NCI-H2227 treated with DMSO at 0.1 percent for 48 hours (cell line): ENCODE measurements at regions not wholly inside any gene's neighbourhood (a gene's known extent, or its start where the extent isn't known, plus 50 kb on each side); places are given as distances from the start of the nearest gene placed in this dataset.
"Not testable (repeated sequence)": the region's sequence is repeated elsewhere in the genome, so short reads cannot be mapped to it uniquely, and the experiment has no call there.

ENCODE experiments used
- DNase-seq: peaks from one replicate; lab custom pipeline; 2025; lab: John Stamatoyannopoulos, UW

- DNase-seq, result no peak
Measured at GRCh38 chr1:43042773-43043457, 84.2 kb upstream of the SLC2A1 start.

GRCh38 chr1:43042127-43042526, 83.5 kb upstream of the SLC2A1 start:
- DNase-seq, result no peak

DNA sequence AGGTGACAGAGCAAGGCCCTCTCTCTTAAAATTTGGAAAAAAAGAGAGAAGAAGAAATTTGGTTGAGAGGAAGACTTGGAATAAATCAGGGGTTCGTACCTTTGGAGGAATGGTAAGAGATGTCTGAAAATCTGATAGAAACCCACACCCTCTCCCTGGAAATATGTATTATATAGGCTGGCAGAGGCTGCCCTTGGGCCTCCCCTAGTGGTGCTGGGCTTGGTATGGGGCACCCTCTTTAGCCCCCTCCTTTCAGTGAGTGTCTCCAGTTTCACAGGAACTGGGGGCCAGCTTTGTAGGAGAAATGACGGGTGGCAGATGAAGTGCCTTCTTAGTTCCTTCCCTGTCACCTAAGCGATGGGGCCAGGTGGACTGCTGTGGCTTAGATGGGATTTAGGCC, 82.9 kb upstream of the SLC2A1 start:
- DNase-seq, result no peak

GRCh38 chr1:43039228-43040055, 80.8 kb upstream of the SLC2A1 start:
- DNase-seq, result no peak

- DNase-seq, result no peak
Measured at GRCh38 chr1:43038232-43038935, 79.7 kb upstream of the SLC2A1 start.

- DNase-seq, result no peak
Measured at GRCh38 chr1:43037466-43037865, 78.8 kb upstream of the SLC2A1 start.

- DNase-seq, result no peak
Measured at GRCh38 chr1:43036932-43037331, 78.3 kb upstream of the SLC2A1 start.

- DNase-seq, result no peak
Measured at GRCh38 chr1:43035821-43036741, 77.4 kb upstream of the SLC2A1 start.

GRCh38 chr1:43034778-43035177, 76.1 kb upstream of the SLC2A1 start:
- no peak for DNase-seq

- DNase-seq, result no peak
Measured at GRCh38 chr1:43034195-43034658, 75.6 kb upstream of the SLC2A1 start.

DNA sequence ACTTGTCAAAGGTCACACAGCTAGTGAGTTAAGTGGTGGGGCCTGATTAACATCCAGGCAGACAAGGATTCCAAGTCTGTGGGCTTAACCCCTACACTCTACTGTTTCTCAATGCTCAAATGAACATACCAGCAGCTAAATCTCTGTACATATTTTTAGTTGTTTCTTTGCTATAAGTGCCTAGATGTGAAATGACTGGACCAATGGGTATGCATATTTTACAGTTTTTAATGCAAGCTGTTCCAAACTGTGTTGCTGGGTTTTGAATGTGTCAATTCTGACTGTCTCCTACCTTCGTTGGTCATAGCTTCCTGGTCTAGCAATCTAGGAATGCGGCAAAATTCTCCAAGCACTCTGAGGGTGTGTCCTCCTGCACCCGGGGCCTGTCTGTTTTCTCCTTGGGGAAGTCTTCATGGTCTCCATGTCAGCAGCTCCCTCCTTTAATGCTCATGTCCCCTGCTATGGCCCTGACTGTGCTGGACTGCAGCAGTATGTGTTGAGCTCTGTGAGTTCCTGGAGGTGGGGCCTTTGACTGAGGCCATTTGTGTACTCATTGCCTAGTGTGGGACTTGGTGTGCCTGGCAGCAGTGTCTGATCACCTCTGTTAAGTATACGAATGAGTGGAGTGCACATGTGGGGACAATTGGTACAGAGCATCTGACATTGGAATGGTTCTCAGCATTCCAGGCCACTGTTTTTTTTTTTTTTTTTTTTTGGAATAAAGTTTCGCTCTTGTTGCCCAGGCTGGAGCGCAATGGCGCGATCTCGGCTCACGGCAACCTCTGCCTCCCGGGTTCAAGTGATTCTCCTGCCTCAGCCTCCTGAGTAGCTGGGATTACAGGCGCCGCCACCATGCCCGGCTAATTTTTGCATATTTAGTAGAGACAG, 72.9 kb upstream of the SLC2A1 start:
- no peak for DNase-seq

DNA sequence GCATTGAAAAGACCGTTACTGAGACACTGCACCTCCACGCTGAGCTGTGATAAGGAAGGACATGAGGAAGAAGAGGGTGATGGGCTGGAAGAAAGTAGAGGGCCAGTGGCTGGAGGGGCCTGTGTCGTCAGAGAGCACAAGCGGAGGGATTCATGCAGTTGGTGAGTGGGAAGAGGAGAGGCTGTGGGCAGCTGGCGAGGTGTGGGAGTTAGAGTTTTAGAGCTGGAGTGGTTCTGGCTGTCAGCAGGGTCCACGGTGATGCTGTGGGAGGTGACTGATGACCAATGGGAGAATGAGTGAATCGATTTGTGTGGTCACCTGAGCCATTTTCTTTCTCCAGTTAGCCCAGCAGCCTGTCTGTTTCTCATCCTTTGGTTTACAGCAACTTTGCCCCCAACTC, 66.2 kb upstream of the SLC2A1 start:
- DNase-seq, result no peak

DNA sequence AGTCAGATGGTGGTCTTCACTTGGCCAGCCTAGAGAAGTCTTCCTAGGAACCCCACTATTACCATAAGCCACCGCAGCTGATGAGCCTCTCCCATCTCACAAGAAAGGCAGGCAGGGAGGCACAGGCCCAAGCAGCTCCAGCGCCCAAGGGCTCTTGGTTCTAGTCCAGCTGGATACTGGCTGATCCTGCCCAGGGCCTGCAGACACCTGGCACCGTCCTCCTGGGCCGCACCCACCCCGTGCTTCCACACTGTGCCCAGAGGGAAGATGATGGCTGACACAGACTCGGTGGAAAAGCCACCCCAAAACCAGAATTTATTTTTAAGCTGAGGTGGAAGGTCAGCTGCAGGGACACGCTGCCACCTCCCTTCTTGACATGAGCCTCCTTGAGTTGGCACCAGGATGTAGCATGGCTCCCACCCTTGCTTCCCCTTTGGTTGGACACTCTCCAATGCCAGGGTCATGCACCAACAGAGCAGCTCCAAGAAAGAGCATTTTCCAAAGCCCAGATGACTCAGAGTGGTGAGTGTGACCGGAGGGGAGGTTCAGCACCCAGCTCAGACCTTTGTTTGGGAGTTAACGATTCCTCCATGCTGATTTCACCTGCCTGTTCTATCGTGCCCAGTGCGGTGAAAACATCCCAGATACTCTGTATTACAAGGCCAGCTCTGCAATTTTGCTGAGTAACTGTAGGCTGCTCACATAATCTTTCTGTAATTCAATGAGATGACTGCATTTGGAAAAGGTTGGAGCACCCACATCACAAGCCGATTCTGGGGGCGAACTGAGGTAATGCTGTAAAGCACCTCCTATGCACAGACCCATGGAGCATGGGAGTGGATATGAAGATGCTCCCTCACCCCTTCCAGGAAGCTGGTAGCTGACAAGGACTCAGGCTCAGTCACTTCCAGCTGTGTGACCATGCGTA, 63.1 kb upstream of the SLC2A1 start:
- no peak for DNase-seq

GRCh38 chr1:43019226-43019625, 60.6 kb upstream of the SLC2A1 start:
- DNase-seq, result no peak

DNA sequence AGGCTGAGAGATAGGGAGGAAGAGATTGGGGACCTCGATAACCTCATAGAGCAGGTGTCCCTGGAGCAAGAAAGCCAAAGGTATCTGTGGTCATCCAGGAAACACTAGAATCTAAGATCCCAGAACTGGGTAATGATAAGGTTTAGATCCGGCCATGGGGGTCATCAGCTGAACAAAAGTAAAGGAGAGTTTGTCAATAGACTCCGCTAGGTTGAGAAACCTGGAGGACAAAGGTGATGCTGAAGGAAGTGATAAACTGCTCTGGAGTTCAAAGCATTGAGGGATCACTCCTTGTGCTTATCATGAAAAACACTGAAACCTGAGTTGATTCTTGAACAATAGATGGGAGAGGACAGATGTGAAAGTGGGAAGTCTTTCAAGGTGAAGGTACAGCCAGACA, 59.5 kb upstream of the SLC2A1 start:
- no peak for DNase-seq

GRCh38 chr1:43015269-43015668, 56.6 kb upstream of the SLC2A1 start:
- no peak for DNase-seq

DNA sequence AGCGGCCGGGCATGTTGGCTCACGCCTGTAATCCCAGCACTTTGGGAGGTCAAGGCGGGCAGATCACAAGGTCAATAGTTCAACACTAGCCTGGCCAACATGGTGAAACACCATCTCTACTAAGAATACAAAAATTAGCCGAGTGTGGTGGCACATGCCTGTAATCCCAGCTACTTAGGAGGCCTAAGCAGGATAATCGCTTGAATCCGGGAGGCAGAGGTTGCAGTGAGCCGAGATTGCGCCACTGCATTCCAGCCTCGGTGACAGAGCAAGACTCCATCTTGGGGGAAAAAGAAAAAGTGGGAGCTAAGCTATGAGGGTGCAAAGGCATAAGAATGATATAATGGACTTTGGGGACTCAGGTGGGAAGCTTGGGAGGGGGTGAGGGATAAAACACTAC, 55.9 kb upstream of the SLC2A1 start:
- not testable (repeated sequence) for DNase-seq

DNA sequence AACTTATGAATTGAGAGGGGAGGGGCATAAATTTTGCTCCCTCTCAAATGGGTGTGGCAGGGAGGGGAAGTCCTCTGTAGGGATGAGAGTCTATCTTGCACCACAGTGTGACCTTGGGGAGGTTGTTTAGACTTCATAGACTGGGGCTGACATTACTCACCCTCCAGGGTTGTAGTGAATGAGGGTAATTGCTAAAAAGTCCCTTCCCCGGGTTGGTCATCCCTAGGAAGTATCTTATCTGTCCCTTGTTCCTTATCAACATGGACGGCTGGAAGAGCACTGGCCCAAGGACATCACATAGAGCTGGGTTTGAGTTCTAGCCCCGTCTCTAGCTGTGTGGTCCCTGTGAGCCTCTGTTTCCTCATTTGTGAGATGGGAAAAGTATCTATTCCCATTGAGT, 52.4 kb upstream of the SLC2A1 start:
- DNase-seq, result no peak

DNA sequence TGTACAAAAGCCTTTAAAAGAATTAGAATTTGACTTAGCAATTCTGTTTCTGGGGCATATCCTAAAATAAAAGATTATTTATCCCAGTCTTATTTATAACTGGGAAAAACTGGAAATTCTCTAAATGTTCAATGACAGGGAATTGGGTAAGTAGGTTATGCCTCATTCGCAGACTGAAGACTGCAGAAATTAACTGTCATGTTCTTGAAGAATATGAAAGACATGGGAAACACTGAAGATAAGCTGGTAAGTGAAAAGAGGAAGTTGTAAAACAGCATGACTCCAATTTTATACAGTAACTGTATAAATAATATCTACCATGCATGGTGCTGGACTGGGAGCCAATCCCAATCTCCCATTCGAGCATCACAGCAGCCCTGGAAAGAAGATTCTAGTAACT, 50.6 kb upstream of the SLC2A1 start:
- DNase-seq, result no peak
